Vagina (tissue), 2 donors: ENCODE measurements at regions not wholly inside any gene's neighbourhood (a gene's known extent, or its start where the extent isn't known, plus 50 kb on each side); places are given as distances from the start of the nearest gene placed in this dataset.

ENCODE experiments used
- DNase-seq, 2 donors: peaks; one replicate each; pipeline ENCODE4 v3.0.0-alpha.2; 2017; ENCODE audit errors: extremely low spot score in 2 of 2
- H3K27ac ChIP-seq: fragments of 200-600 bp; sonication (generic); one replicate; pipeline ENCODE4 v1.5.1; 2019
- H3K27me3 ChIP-seq: fragments of 200-600 bp; sonication (generic); one replicate; pipeline ENCODE4 v1.5.1; 2019
- H3K36me3 ChIP-seq, 2 donors: fragments of 200-600 bp; sonication (generic); one replicate each; pipeline ENCODE4 v1.5.1; 2017 to 2019
- H3K4me1 ChIP-seq: fragments of 200-600 bp; sonication (generic); one replicate; pipeline ENCODE4 v1.5.1; 2019
- H3K4me3 ChIP-seq, 2 donors: fragments of 200-600 bp; sonication (generic); 1 replicate in 1 of 2; 2 replicates in 1 of 2; pipeline ENCODE4 v1.5.1; 2016 to 2019
- H3K9me3 ChIP-seq: fragments of 200-600 bp; sonication (generic); one replicate; pipeline ENCODE4 v1.5.1; 2019
- CTCF ChIP-seq, 3 experiments: fragments of 450-650 bp in 2 of 3; fragments of 200-600 bp in 1 of 3; sonication (generic) in 1 of 3; IDR thresholded peaks; one replicate each; pipeline ENCODE4 v1.5.1; 2017 to 2019; ENCODE audit warnings: antibody characterized with exemption in 3 of 3, mild to moderate bottlenecking in 2 of 3, moderate library complexity in 2 of 3
- POLR2A ChIP-seq, 2 donors: fragments of 450-650 bp; IDR thresholded peaks; one replicate each; pipeline ENCODE4 v1.6.1; 2017; ENCODE audit warnings: antibody characterized with exemption in 2 of 2, mild to moderate bottlenecking in 2 of 2, moderate library complexity in 2 of 2
- POLR2AphosphoS5 ChIP-seq, 2 donors: sonication (generic); formaldehyde crosslinking; IDR thresholded peaks; one replicate each; pipeline ENCODE4 v1.9.0; 2017; ENCODE audit warnings: antibody characterized with exemption in 2 of 2, mild to moderate bottlenecking in 2 of 2, low read depth in 1 of 2; ENCODE audit not compliant: insufficient read depth in 1 of 2
- intact Hi-C: fragments of 100-400 bp; cut with DNase I; formaldehyde crosslinking; loops from one replicate; pipeline ENCODE4 v1.15.1; 2023

GRCh38 chr18:45557779-45558178, 57.5 kb upstream of the SLC14A2 start:
- Histone ChIP-seq H3K27me3 (no peaks in the 10 kb centered on the region), H3K4me1 (peaks cover 17% of the 10 kb centered on the region), H3K36me3 (no peaks in the 10 kb centered on the region), H3K4me3 (no peak overlapping the region), H3K9me3 (no peaks in the 10 kb centered on the region), H3K27ac (no peak overlapping the region)
- DNase-seq = no peak
- intact Hi-C loops = no loop called here
- TF ChIP-seq CTCF (IDR thresholded peaks at IDR 0.05) = no peak
- TF ChIP-seq POLR2AphosphoS5 (IDR thresholded peaks at IDR 0.05; ENCODE audit: insufficient read depth in 1 of 2, low read depth in 1 of 2) = no peak
- no peak for TF ChIP-seq POLR2A (IDR thresholded peaks at IDR 0.05)

GRCh38 chr18:45559258-45559657, 56.0 kb upstream of the SLC14A2 start:
- H3K4me1 ChIP-seq = peaks cover 11% of the 10 kb centered on the region
- no peak for DNase-seq
- intact Hi-C loops = no loop called here
- H3K27ac ChIP-seq = no peak overlapping the region
- H3K9me3 ChIP-seq = no peaks in the 10 kb centered on the region
- H3K4me3 ChIP-seq = no peak overlapping the region
- no peak for TF ChIP-seq CTCF (IDR thresholded peaks at IDR 0.05)
- no peak for TF ChIP-seq POLR2A (IDR thresholded peaks at IDR 0.05)
- no peak for TF ChIP-seq POLR2AphosphoS5 (IDR thresholded peaks at IDR 0.05; ENCODE audit: insufficient read depth in 1 of 2, low read depth in 1 of 2)
- no peaks in the 10 kb centered on the region for H3K36me3 ChIP-seq
- no peaks in the 10 kb centered on the region for H3K27me3 ChIP-seq

- H3K4me3 ChIP-seq = no peak overlapping the region
- H3K4me1 ChIP-seq = peaks cover 20% of the 10 kb centered on the region
- H3K9me3 ChIP-seq = no peaks in the 10 kb centered on the region
- no peak for TF ChIP-seq CTCF (IDR thresholded peaks at IDR 0.05)
- TF ChIP-seq POLR2A (IDR thresholded peaks at IDR 0.05) = no peak
- TF ChIP-seq POLR2AphosphoS5 (IDR thresholded peaks at IDR 0.05; ENCODE audit: insufficient read depth in 1 of 2, low read depth in 1 of 2) = no peak
- DNase-seq = no peak
- H3K27ac ChIP-seq = no peak overlapping the region
- H3K27me3 ChIP-seq = no peaks in the 10 kb centered on the region
- intact Hi-C loops = no loop called here
- H3K36me3 ChIP-seq = no peaks in the 10 kb centered on the region
Measured at GRCh38 chr18:45560870-45561269, 54.4 kb upstream of the SLC14A2 start.

- intact Hi-C loops = no loop called here
- Histone ChIP-seq H3K9me3 (no peaks in the 10 kb centered on the region), H3K27me3 (no peaks in the 10 kb centered on the region), H3K27ac (peak overlapping the region; percentile 71), H3K36me3 (no peaks in the 10 kb centered on the region), H3K4me1 (peaks cover 40% of the 10 kb centered on the region), H3K4me3 (no peak overlapping the region)
- TF ChIP-seq POLR2AphosphoS5 (IDR thresholded peaks at IDR 0.05; ENCODE audit: insufficient read depth in 1 of 2, low read depth in 1 of 2) (peak; percentile 46 to 65), CTCF (IDR thresholded peaks at IDR 0.05) (no peak)
- peak in 1 of 2 donors; percentile 92 for DNase-seq
Measured at GRCh38 chr18:45562567-45563479, 52.5 kb upstream of the SLC14A2 start.
